Testis (tissue), 2 donors: ENCODE measurements at regions not wholly inside any gene's neighbourhood (a gene's known extent, or its start where the extent isn't known, plus 50 kb on each side); places are given as distances from the start of the nearest gene placed in this dataset.

Source experiments
- DNase-seq: peaks from one replicate; pipeline ENCODE4 v3.0.0-alpha.2; 2019
- H3K27ac ChIP-seq, 2 donors: fragments of 200-600 bp; sonication (generic); one replicate each; pipeline ENCODE4 v1.5.1; 2019
- H3K27me3 ChIP-seq: fragments of 200-600 bp; sonication (generic); one replicate; pipeline ENCODE4 v1.5.1; 2019
- H3K36me3 ChIP-seq: fragments of 200-600 bp; sonication (generic); one replicate; pipeline ENCODE4 v1.5.1; 2017; ENCODE audit warnings: low read depth; ENCODE audit errors: missing control alignments
- H3K4me1 ChIP-seq: fragments of 200-600 bp; sonication (generic); one replicate; pipeline ENCODE4 v1.5.1; 2019
- H3K4me3 ChIP-seq, 2 donors: fragments of 200-600 bp; sonication (generic); one replicate each; pipeline ENCODE4 v1.5.1; 2017 to 2019
- H3K9me3 ChIP-seq: fragments of 200-600 bp; sonication (generic); one replicate; pipeline ENCODE4 v1.5.1; 2017
- CTCF ChIP-seq, 3 experiments: fragments of 450-650 bp in 2 of 3; fragments of 200-600 bp in 1 of 3; sonication (generic) in 1 of 3; IDR thresholded peaks; one replicate each; pipeline ENCODE4 v1.5.1; 2016 to 2019; ENCODE audit warnings: antibody characterized with exemption in 3 of 3, mild to moderate bottlenecking in 2 of 3, moderate library complexity in 1 of 3
- POLR2A ChIP-seq: fragments of 450-650 bp; IDR thresholded peaks from one replicate; pipeline ENCODE4 v1.6.1; 2017; ENCODE audit warnings: antibody characterized with exemption, mild to moderate bottlenecking, moderate library complexity
- WGBS, 2 donors: methylation state at CpG; one replicate each; pipeline ENCODE4 v1.1.5; 2018; 5-methylcytosine and 5-hydroxymethylcytosine counted together
- intact Hi-C: fragments of 100-400 bp; cut with DNase I; formaldehyde crosslinking; loops from one replicate; pipeline ENCODE4 v1.15.1; 2023; ENCODE audit warnings: low total_unique reads

DNA sequence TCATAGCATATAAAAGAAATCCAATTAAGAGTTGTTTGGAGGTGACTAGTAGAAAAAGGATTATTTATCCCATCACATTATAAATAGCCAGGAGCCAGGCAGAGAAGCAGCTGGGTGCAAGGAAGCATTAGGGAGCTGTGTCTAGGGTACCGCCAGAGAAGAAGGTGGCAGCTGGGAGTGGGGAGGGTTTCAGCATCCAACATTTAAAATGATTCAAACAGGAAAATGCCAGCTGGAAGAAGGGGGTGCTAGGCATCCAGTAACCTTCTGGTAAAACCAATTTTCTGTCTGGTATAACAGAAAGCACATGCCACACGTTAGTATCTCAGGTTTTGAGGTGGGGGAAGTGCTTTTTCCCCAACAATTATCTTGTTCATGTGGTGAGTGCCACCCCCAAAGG, 452.4 kb downstream of the ZEB2 start:
- H3K4me1 ChIP-seq, result no peaks in the 10 kb centered on the region
- H3K9me3 ChIP-seq, result no peaks in the 10 kb centered on the region
- H3K27me3 ChIP-seq, result no peaks in the 10 kb centered on the region
- TF ChIP-seq POLR2A (no peak), CTCF (IDR thresholded peaks at IDR 0.05) (no peak)
- DNase-seq, result no peak
- no peaks in the 10 kb centered on the region for H3K36me3 ChIP-seq
- intact Hi-C loops, result no loop called here
- no peak overlapping the region for H3K4me3 ChIP-seq
- 86% methylated on average over 2 of the region's 2 CpGs for WGBS, 2 donors
- no peak overlapping the region for H3K27ac ChIP-seq

- Histone ChIP-seq H3K9me3 (no peaks in the 10 kb centered on the region), H3K36me3 (no peaks in the 10 kb centered on the region), H3K4me3 (no peak overlapping the region), H3K27me3 (no peaks in the 10 kb centered on the region), H3K4me1 (no peaks in the 10 kb centered on the region), H3K27ac (no peak overlapping the region)
- 58 to 67% methylated on average over 1 of the region's 1 CpG for WGBS, 2 donors
- intact Hi-C loops, result no loop called here
- no peak for DNase-seq
- TF ChIP-seq POLR2A (no peak), CTCF (IDR thresholded peaks at IDR 0.05) (no peak)
Observed at GRCh38 chr2:144063602-144064001, 456.3 kb downstream of the ZEB2 start.

DNA sequence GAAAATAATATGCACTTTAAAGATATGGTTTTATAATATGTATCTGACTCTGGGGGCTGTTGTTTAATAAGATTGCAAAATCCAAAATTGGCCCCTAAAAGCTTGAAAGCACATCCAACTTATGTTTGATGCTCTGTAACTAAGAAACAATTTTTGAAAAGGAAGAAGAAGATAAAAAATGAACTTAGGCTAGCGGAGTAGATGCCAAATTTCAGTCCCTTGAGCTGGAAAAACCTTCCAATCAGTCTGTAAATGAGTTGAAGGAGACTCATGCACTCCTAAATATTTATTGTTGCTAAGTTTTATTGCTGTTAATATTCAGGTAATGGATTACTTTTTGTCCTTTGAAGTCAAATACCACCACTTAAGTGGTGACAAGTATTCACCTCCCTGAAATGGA, 465.0 kb downstream of the ZEB2 start:
- H3K9me3 ChIP-seq, result no peaks in the 10 kb centered on the region
- TF ChIP-seq CTCF (IDR thresholded peaks at IDR 0.05), result no peak
- TF ChIP-seq POLR2A, result no peak
- no peak overlapping the region for H3K27ac ChIP-seq
- 66 to 67% methylated on average over 1 of the region's 1 CpG for WGBS, 2 donors
- H3K4me3 ChIP-seq, result no peak overlapping the region
- no peaks in the 10 kb centered on the region for H3K4me1 ChIP-seq
- H3K36me3 ChIP-seq, result no peaks in the 10 kb centered on the region
- intact Hi-C loops, result no loop called here
- no peaks in the 10 kb centered on the region for H3K27me3 ChIP-seq
- no peak for DNase-seq

- DNase-seq, result no peak
- Histone ChIP-seq H3K27ac (no peak overlapping the region), H3K36me3 (no peaks in the 10 kb centered on the region), H3K4me1 (no peaks in the 10 kb centered on the region), H3K27me3 (no peaks in the 10 kb centered on the region), H3K4me3 (no peak overlapping the region), H3K9me3 (no peaks in the 10 kb centered on the region)
- WGBS, 2 donors, result 91 to 96% methylated on average over 4 of the region's 4 CpGs
- TF ChIP-seq CTCF (IDR thresholded peaks at IDR 0.05) (no peak), POLR2A (no peak)
- intact Hi-C loops, result no loop called here
Observed at GRCh38 chr2:144052083-144052482, 467.8 kb downstream of the ZEB2 start.

DNA sequence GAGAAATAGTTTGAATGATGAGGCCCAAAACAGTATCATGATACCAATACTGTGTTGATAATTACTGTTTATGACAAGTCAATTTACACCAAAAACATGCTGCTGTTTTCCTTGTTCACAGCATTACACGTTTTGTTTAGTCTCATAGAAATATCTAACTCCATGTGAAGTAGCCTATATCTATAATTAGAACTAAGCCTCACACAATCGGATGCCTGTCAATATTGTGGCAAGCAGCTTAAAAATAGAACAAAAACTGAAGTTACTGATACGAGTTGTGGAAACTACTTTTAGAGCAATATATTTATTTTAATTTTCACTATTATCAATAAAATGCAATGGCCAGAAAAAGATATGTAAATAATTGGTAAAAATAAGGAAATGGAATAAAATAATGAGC, 470.8 kb downstream of the ZEB2 start:
- Histone ChIP-seq H3K4me1 (no peaks in the 10 kb centered on the region), H3K36me3 (no peaks in the 10 kb centered on the region), H3K9me3 (no peaks in the 10 kb centered on the region), H3K27ac (no peak overlapping the region), H3K4me3 (no peak overlapping the region), H3K27me3 (no peaks in the 10 kb centered on the region)
- no peak for DNase-seq
- TF ChIP-seq CTCF (IDR thresholded peaks at IDR 0.05), result no peak
- TF ChIP-seq POLR2A, result no peak
- intact Hi-C loops, result no loop called here
- 69 to 76% methylated on average over 3 of the region's 3 CpGs for WGBS, 2 donors
